HG03520 (cell line): ENCODE measurements at regions not wholly inside any gene's neighbourhood (a gene's known extent, or its start where the extent isn't known, plus 50 kb on each side); places are given as distances from the start of the nearest gene placed in this dataset.

Source experiments
- ATAC-seq: cut with Tn5 transposase; IDR thresholded peaks from one replicate; pipeline ENCODE4 v1.9.1; 2021; ENCODE audit warnings: mild to moderate bottlenecking, moderate library complexity; ENCODE audit not compliant: unreplicated experiment

DNA sequence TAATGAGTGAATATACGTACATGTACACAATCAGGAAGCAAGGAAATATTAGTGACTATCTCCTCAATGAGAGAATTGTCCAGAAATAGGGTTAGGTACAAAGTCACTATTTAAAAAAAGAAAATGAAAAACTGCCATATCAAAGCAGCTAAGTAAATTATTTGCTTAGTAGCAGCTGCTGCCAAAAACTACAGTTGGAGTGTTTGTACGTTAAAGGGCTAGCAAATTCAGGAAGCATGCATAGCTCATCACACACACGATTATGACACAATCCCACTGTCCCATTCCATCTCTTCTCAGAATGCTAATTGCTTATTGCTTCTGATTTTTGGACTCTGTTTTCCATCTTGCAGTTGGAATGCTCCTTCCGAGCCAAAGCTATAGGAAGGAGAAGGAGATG, 2012.5 kb upstream of the LRRTM1 start:
- ATAC-seq, result no peak

DNA sequence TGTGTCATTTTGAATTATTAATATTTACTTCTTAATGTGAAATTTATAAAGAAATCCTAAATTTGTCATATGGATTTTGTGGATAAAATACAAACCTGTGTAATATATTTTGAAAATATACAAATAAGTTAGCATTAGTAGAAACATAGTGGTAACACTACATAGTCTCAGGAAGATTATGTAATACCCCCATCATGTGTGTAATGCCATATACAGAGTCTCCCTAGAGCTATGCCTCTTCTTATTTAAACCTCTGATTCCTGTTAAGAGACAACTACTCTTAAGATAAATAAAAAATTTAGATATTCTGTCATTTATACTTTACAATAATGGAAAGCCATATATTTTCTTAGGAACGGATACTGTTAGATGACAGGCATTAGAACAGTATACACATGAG, 2012.0 kb upstream of the LRRTM1 start:
- no peak for ATAC-seq

DNA sequence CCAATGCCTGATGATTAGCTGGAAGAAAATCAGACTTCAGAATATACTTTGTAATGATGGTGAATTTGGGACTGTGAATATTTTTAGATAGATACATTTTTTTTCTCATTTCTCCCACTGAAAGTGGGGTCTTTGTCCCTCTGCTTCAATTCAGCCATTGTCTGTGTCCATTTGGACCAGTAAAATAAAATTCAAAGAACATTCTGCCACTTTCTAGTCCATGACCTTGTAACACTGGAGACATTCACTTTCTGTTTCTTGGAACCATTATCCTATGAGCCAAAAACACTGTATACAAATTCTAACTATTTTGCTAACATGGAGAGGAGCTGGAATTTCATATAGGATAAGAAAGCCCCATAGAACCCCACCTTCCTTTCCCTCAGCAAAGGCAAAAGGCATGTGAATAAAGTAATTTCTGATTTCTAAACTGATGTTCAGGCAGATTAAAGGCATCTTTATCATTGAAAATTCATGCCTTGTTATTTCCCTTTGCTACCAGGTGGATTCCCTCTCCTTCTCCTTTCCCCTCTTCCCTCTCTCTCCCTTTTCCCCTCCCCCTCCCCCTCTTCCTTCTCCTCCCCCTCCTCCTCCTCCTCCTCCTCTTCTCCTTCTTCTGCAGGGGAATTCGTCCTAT, 2010.4 kb upstream of the LRRTM1 start:
- ATAC-seq, result no peak

DNA sequence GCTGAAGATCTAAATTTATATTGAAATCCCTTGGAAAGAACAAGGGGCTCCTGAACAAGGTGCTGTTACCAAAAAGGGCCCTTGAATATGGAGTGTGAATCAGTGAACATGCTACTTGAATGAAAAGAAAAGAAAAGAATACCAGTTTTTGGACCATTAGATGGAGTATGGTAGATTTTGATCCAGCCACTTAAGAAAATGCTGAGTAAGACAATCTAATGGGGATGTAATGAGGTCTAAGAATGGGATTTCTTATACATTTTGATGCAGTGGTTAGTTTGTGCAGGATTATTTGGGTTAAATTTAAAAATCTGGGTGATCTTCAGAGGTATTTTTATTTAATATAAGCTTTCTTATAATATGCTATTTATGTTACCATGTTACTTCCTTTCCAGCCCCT, 2003.0 kb upstream of the LRRTM1 start:
- ATAC-seq, result no peak

DNA sequence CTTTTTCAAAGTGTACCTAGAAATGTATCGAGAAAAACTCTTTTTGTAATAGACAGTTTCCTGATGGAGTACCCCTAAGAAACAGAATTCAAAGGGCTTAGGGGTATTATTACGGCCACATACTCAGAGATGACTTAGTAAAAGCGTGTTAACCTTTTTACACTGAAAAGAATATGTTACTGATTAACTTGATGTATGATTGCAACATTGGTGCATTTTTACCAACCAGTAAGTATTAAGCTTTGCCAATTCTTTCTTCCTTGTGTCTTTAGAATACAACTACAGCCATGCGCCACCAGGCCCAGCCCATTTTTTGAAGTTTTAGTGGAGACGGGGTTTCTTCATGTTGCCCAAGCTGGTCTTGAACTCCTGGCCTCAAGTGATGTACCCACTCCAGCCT, 1997.0 kb upstream of the LRRTM1 start:
- ATAC-seq, result no peak

DNA sequence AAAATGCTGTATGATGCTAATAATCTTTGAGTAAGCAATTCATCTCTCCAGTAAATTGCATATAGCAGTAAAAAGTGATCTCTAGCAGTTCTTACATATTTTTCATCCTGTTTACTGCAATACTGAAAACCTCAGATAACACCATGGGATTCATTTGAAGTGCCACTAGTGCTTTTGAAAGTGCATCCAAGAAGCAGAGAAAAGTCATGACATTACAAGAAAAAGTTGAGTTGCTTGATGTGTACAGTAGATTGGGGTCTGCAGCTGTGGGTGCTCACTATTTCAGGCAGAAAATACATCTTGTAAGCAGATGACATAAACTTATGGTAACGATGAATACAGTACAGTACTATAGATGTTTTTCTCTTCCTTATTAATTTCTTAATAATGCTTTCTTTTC, 1984.9 kb upstream of the LRRTM1 start:
- ATAC-seq, result no peak

DNA sequence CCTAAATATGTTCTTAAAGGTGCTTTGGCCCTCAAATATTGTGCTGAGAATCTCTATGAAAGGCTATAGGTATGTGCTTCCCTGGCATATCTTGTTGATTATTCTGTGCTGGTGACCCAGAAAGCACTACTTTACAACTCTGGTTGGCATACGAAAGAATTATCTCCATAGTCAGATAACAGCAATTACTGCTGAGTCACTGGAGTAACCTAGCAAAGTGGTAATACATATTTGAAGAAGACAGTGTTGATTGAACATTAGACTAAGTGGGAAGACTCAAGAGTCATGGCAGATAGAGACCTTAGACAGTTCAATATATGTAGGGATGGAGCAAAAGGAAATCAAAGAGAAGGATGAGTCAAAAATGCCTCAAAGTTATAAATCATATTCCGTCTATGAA, 1978.5 kb upstream of the LRRTM1 start:
- no peak for ATAC-seq

DNA sequence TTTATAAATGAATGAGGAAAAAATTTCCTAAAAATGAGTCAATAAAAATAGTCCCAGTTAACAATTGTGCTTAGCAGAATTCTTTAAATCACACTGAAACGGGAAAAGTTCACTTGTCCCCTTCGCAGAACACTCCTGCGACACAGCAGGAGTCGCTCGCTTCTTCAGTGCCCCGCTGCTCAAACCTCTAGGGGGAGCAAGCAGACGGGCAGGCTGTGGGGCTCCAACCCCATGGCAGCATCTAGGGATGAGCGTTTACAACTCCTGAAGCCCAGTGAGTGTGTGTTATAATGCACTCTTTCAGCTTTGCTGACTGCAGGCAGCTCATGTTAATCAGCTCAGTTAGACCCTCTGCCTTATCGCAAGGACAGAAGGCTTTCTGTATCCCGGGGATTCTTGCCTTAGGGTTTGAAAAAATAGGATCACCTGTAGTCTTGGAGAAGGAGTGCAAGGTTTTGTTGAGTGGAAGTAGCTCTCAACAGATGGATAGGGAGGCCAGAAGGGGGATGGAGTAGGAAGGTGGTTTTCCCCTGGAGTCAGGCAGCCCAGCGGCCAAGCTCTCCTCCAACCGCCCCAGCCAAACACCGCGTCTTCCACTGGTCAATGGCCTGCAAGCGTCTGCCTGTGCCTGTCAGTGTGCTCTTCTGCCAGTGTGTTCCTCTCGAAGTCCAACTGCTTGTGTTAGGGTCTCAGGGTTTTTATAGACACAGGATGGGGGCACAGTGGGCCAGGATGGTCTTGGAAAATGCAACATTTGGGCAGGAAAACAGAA, 1977.7 kb upstream of the LRRTM1 start:
- ATAC-seq, result no peak

DNA sequence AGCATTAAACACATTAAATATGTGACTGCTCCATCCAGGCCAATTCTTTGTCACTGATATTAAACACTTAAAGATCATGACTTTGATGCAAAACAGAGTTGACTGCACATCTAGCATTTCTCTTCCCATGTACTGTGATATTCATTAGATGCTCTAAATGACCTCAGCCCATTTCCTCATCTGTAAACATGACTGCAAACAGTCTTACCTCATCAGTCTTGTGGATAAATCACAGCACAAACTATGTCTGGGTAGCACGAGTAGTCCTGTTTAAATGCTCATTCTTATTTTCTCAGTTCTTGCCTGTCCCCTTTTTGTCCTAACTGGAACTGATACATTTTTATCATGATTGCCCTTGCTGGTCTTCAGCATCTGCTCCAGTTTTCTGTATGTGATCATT, 1974.8 kb upstream of the LRRTM1 start:
- ATAC-seq, result no peak

DNA sequence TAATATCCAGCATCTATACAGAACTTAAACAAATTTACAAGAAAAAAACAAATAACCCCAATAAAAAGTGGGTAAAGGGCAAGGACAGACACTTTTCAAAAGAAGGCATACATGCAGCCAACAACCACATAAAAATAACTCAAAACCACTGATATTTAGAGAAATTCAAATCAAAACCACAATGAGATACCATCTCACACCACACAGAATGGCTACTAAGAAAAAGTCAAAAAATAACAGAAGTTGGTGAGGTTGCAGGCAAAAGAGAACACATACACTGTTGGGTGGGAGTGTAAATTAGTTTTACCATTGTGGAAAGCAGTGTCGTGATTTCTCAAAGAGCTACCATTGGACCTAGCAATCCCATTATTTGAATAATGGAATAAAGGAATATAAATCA, 1973.9 kb upstream of the LRRTM1 start:
- ATAC-seq, result no peak

DNA sequence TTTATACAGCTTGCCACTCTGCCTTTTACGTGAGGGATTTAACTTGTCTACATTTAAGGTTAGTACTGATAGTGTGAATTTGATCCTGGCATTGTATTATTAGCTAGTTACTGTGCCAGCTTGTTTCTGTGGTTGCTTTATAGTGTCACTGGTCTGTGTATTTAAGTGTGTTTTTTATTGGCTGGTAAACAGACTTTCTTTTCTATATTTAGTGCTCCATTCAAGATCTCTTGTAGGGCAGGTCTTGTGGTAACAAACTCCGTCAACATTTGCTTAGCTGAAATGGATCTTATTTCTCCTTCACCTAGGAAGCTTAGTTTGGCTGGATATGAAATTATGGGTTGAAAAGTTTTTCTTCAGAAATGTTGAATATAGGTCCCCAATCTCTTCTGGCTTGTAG, 1971.0 kb upstream of the LRRTM1 start:
- no peak for ATAC-seq

DNA sequence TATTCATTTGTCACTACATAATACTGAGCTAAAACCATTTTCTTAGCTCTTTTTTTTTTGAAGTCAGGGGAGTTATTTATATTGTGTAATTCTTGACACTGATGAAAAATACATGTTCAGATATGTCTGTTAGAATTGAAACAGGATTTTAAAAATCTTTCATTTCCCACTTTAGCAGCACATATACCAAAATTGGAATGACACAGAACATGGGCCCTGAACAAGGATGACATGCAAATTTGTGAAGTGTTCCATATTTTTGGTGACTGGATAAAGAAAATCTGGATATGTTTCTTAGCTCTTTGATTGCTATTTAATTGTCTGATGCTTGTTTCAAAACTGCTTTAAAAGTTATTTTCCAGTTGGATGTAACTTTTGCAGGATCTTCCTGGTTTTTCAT, 1963.9 kb upstream of the LRRTM1 start:
- ATAC-seq, result no peak

DNA sequence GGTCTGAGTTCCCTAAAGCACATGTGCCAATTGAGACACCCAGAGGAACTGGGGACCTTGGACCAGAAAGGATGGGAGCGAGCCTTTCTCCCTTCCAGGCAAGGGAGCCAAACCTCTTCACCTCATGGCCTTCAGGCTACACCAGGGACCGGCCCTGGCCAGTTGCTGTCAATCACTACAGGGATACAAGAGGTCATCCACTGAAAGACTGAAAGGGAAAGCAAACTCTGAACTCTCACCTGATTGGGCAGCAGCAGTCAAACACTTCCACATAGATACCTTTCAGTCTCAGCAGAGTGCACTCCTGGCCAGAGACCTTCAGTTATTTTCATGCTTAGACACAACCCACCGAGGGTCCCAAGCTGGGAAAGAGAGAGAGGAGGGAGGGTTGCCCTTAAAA, 1956.0 kb upstream of the LRRTM1 start:
- ATAC-seq, result no peak

DNA sequence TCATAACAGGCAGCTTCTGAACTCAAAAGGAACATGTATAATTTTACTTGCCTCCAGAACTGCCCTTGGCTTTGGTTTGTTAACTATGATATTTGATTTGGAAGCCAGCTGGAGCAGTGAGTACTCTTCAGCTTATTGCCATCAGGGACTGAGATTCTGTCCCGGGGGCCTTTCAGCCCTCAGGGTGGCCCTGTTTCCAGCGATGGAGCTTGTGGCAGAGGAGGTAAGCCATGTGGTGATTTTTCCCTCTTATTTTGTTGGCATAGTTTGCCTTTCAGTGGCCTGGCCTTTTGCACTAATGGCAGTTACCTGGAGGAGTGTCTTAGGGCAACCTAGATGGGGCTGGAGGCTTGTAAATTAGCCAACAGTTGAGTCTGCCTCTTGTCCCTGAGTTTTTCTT, 1955.0 kb upstream of the LRRTM1 start:
- no peak for ATAC-seq

DNA sequence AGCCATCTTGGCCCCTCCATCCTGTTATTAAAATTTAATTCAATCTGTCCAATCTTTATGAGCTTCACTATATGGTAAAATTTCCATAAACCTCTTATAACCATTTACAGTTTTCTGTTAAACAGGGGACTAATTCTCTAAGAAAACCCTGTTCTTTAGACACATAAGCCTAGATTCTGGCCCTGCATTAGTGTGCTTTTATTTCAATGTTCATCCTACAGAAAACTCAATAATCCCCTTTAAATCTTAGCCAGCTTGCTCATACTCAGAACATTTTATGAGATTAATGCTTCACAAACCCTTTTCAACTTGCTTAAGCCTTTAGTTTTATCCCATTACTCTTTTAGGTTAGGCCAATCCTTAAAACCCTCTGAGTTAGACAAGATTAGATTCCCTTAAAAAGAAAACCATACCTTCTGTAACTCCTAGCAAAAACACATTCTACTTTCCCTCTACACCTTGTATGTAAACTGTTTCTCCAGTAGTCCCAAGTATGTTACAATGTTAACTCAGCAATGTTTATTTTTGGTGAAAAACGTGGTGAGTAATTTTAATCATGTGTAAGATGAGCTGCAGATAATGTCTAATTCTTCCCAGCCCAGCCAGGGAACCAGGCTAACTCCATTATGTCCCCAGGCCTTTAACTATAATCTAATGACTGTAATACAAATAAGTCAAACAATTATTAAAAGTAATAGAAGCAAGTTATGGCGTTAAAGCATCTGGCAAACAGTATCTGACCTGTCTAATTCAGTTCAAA, 1953.4 kb upstream of the LRRTM1 start:
- no peak for ATAC-seq

DNA sequence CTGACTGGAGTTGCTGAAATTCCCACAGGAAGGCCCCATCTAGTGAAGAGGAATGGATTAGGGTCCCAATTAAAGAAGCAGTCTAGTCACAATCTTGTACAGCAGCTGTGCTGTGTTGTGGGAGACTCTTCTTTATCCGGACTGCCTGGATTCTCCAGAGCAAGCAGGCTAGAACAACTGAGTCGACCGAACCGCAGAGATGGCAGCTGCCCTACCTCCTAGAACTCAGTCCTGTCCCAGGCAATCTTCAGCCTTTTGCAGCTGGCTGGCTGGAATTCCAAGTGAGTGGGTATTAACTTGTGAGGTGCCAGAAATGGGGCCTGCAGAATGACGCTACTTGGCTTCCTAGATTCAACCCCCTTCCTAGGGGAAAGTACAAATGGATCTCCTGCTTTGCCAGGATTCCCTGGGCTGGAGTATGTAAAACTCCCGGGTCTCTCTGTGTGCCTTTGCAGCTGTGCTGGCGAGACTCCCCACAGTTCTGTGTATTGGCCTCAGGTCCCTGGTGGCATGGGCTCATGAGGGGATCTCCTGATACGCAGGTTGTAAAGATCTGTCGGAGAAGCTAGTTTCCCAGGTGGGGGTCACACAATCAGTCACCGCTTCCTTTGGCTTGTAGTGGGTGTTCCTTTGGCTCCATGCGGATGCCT, 1952.6 kb upstream of the LRRTM1 start:
- ATAC-seq, result no peak

DNA sequence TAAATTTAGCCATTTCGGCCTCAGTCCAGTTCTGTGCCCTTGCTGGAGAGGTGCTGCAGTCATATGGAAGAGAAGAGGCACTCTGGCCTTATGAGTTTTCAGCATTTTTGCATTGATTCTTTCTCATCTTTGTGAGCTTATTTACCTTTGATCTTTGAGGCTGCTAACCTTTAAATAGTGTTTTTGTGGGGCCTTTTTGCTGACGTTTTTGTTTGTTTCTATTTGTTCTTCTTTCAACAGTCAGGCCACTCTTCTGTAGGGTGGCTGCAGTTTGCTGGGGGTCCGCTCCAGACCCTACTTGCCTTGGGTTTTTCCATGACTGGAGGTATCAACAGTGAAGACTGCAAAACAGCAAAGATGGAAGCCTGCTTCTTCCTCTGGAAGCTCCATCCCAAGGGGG, 1951.7 kb upstream of the LRRTM1 start:
- no peak for ATAC-seq

DNA sequence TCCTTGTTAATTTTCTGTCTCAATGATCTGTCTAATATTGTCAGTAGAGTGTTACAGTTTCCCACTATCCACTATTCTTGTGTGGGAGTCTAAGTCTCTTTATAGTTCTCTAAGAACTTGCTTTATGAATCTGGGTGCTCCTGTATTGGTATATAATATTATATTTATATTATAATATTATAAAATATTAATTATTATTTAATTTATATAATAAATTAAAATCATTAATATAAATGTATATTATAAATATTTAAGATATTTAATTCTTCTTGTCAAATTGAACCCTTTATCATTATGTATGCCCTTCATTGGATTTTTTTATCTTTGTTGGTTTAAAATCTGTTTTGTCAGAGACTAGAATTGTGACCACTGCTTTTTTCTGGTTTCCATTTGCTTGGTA, 1950.2 kb upstream of the LRRTM1 start:
- no peak for ATAC-seq

DNA sequence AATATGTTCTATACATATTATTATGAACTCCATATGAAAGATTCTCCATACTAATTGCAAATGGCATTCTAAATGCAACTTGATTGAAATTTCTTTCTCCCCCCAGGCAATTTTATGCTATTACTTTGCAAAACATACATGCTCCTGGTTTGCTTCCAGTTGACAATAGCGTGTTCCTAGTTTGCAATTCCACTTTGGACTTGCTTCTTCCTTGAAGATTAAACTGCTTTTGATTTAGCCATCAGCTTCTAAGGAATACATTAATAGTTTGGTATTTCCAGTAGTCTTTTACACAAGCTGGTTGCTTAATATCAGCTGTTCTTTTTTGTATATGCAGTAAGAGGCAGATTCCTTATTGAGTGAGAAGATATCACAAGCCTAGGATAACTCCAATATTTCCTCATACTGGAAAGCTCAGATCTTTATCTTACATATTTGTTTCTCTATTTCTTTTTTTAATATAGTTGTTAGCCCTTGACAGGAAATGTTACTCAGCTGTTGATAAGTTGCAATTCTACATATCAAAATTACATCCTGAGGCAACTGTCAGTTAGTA, 1941.7 kb upstream of the LRRTM1 start:
- ATAC-seq, result no peak

DNA sequence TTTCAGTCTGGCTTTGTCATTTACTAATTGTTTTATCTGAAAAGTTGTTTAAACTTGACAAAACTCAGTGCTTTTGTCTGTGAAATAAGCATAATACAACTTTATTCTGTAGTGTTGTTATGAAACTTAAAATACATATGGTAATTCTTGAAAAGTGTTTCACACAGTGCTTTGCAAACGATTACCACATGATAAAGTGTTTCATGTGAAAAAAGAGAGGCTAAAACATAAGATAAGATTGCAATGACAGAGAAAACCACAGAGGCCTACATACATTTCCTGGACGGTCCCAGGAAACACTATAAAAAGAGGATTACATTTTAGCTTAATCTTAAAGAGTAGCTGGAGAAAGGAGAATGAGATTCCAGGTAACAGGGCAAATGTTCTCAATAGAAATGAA, 1934.6 kb upstream of the LRRTM1 start:
- no peak for ATAC-seq

DNA sequence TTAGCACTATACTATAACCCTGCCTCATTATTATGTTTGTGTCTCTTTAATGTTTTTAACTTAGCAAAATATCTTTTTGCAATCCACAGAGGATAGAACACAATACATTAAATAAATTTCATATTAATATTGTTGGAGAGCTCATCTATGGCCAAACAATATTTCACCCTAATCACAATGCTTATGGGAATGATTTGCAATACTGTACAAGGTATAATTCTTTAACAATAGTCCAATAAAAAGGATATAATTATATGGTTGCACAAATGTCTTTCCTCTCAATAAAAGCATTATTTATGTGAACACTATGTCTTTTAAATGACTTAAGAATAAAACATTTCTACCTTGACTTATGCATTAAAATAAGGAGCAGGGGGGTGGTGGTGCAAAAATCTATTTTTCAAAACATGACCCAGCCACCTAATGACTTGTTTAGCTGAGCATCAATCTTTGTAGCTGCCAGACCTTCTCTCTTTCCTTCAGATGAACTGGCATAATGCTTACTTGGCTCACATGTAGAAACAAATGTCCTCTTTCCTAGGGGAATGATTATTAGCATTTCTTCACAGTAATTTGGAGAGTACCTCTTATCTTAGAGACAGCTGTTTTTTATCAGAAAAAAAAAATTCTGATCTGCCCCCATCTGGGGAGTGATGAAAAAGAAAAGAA, 1933.6 kb upstream of the LRRTM1 start:
- no peak for ATAC-seq
